Keratinocyte (primary cell): ENCODE measurements at regions not wholly inside any gene's neighbourhood (a gene's known extent, or its start where the extent isn't known, plus 50 kb on each side); places are given as distances from the start of the nearest gene placed in this dataset.

Source experiments
- DNase-seq: peaks from one replicate; pipeline ENCODE4 v3.0.0-alpha.2; 2011; ENCODE audit warnings: low read depth, missing footprints, low spot score
- FAIRE-seq: peaks from 2 replicates; lab custom pipeline; 2011; peaks lifted over from hg19 to GRCh38; lab: Jason Lieb, UNC
- H2AFZ ChIP-seq: 2 replicates; pipeline ENCODE4 v1.6.0; 2012; ENCODE audit warnings: low read length, control low read depth, inconsistent platforms; ENCODE audit not compliant: control insufficient read depth
- H3K27ac ChIP-seq: 2 replicates; pipeline ENCODE4 v1.5.1; 2011; ENCODE audit warnings: low read length; ENCODE audit not compliant: control insufficient read depth, insufficient read depth
- H3K27me3 ChIP-seq: 3 replicates; pipeline ENCODE4 v1.6.0; 2011; ENCODE audit warnings: low read length; ENCODE audit not compliant: control insufficient read depth, insufficient read depth; ENCODE audit errors: extremely low read depth
- H3K36me3 ChIP-seq, 2 experiments: 2 replicates in 1 of 2; 3 replicates in 1 of 2; pipeline ENCODE4 v1.5.1; 2011; ENCODE audit warnings: low read length in 2 of 2, mild to moderate bottlenecking in 1 of 2; ENCODE audit not compliant: control insufficient read depth in 2 of 2, insufficient read depth in 2 of 2; ENCODE audit errors: extremely low read depth in 1 of 2
- H3K4me1 ChIP-seq: 3 replicates; pipeline ENCODE4 v1.5.1; 2011; ENCODE audit warnings: low read length; ENCODE audit not compliant: control insufficient read depth, insufficient read depth; ENCODE audit errors: extremely low read depth
- H3K4me2 ChIP-seq: 3 replicates; pipeline ENCODE4 v1.6.0; 2011; ENCODE audit warnings: low read depth, low read length; ENCODE audit not compliant: control insufficient read depth, insufficient read depth; ENCODE audit errors: extremely low read depth
- H3K4me3 ChIP-seq, 3 experiments: fragments of 200-600 bp in 1 of 3; sonication (generic) in 1 of 3; 2 replicates in 2 of 3; 3 replicates in 1 of 3; pipeline ENCODE4 v1.5.1; 2011 to 2016; ENCODE audit warnings: low read length in 3 of 3, mild to moderate bottlenecking in 3 of 3, control low read depth in 2 of 3, inconsistent platforms in 1 of 3, low read depth in 1 of 3, mixed read lengths in 1 of 3, mixed run types in 1 of 3, moderate library complexity in 1 of 3; ENCODE audit not compliant: control insufficient read depth in 2 of 3, insufficient read depth in 2 of 3; ENCODE audit errors: extremely low read depth in 1 of 3
- H3K79me2 ChIP-seq: 2 replicates; pipeline ENCODE4 v1.6.0; 2012; ENCODE audit warnings: low read length; ENCODE audit not compliant: control insufficient read depth, insufficient read depth
- H3K9ac ChIP-seq: 3 replicates; pipeline ENCODE4 v1.6.0; 2011; ENCODE audit warnings: low read length; ENCODE audit not compliant: control insufficient read depth, insufficient read depth; ENCODE audit errors: extremely low read depth
- H3K9me1 ChIP-seq: 3 replicates; pipeline ENCODE4 v1.6.0; 2011; ENCODE audit warnings: low read length; ENCODE audit not compliant: control insufficient read depth, insufficient read depth; ENCODE audit errors: extremely low read depth
- H3K9me3 ChIP-seq: 2 replicates; pipeline ENCODE4 v1.5.1; 2012; ENCODE audit warnings: low read depth, low read length; ENCODE audit not compliant: control insufficient read depth
- H4K20me1 ChIP-seq: 3 replicates; pipeline ENCODE4 v1.6.0; 2011; ENCODE audit warnings: low read length; ENCODE audit not compliant: control insufficient read depth, insufficient read depth; ENCODE audit errors: extremely low read depth
- EZH2 ChIP-seq: IDR thresholded peaks from one replicate; pipeline ENCODE4 v1.6.1; 2012; ENCODE audit warnings: inconsistent platforms, mild to moderate bottlenecking, low read length, moderate library complexity
- dilution Hi-C: fragments of 300-500 bp; cut with MboI; formaldehyde crosslinking; loops from one replicate; pipeline ENCODE4 v1.7.0; 2020; ENCODE audit warnings: low sequenced_read_pairs; ENCODE audit not compliant: extremely low pct_ligation_motif_present
- TF ChIP-seq, protein P1 (sequence below), 3 experiments: IDR thresholded peaks in 1 of 3; conservative IDR thresholded peaks in 1 of 3; optimal IDR thresholded peaks in 1 of 3; 2 replicates in 2 of 3; 3 replicates in 1 of 3; pipeline versions ENCODE3 to v1.5.1; 2011; ENCODE audit warnings: low read length in 3 of 3, mild to moderate bottlenecking in 3 of 3, moderate library complexity in 2 of 3, control low read depth in 1 of 3, inconsistent platforms in 1 of 3; ENCODE audit not compliant: insufficient read depth in 2 of 3; ENCODE audit errors: extremely low read depth in 1 of 3

DNA sequence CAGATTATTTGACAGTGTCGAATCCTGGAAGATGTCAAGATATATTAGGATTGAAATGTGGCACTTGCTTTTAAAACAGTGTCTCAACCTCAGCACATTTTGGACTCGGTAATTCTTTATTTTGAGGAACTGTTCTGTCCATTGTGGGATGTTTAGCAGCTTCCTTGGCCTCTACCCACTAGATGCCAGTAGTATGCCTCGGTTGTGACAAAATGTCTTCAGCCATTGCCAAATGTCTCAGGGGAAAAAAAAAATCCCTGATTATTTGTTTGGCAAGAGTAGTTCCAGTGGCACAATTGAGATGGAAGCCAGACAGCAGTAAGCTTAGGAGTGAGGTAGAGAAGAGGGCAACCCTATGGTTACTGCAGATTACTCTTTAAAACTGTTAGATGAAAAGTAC, 694.5 kb upstream of the RIOK2 start:
- H3K4me3 ChIP-seq = no peak overlapping the region
- no peak overlapping the region for H3K4me2 ChIP-seq
- dilution Hi-C loops = no loop called here
- no peaks in the 10 kb centered on the region for H3K79me2 ChIP-seq
- FAIRE-seq = no peak
- TF ChIP-seq, protein P1, sequence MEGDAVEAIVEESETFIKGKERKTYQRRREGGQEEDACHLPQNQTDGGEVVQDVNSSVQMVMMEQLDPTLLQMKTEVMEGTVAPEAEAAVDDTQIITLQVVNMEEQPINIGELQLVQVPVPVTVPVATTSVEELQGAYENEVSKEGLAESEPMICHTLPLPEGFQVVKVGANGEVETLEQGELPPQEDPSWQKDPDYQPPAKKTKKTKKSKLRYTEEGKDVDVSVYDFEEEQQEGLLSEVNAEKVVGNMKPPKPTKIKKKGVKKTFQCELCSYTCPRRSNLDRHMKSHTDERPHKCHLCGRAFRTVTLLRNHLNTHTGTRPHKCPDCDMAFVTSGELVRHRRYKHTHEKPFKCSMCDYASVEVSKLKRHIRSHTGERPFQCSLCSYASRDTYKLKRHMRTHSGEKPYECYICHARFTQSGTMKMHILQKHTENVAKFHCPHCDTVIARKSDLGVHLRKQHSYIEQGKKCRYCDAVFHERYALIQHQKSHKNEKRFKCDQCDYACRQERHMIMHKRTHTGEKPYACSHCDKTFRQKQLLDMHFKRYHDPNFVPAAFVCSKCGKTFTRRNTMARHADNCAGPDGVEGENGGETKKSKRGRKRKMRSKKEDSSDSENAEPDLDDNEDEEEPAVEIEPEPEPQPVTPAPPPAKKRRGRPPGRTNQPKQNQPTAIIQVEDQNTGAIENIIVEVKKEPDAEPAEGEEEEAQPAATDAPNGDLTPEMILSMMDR (optimal IDR thresholded peaks at IDR 0.05 in 1 of 3, IDR thresholded peaks at IDR 0.05 in 1 of 3, conservative IDR thresholded peaks at IDR 0.05 in 1 of 3; ENCODE audit: extremely low read depth in 1 of 3, insufficient read depth in 2 of 3, low read length in 3 of 3) = peak in 1 of 3 experiments; percentile 19
- TF ChIP-seq EZH2 = no peak
- H3K9me1 ChIP-seq = no peaks in the 10 kb centered on the region
- H4K20me1 ChIP-seq = no peaks in the 10 kb centered on the region
- DNase-seq = no peak
- no peak overlapping the region for H3K9ac ChIP-seq
- no peaks in the 10 kb centered on the region for H3K27me3 ChIP-seq
- H2AFZ ChIP-seq = no peak overlapping the region
- no peaks in the 10 kb centered on the region for H3K4me1 ChIP-seq
- H3K27ac ChIP-seq = no peak overlapping the region
- no peaks in the 10 kb centered on the region for H3K36me3 ChIP-seq
- H3K9me3 ChIP-seq = no peaks in the 10 kb centered on the region

DNA sequence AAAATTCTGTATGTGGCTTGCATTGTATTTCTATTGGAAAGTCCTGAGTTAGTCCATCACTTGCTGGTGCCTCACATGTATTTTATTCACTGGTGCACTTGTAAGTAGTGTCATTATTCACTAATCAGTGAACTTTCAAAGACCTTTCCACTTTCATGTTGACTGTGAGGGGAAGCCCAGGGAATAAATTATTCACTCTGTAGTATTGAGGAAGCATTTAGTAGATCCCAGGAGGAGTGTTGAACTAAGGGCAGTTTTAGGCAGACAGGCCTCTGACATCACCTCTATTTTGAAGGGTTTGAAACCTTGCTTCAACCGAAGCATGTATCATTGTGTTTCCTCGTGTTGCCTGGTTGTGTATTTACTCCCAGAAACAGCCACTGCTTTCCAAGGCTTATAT, 705.4 kb upstream of the RIOK2 start:
- Histone ChIP-seq H3K9me1 (no peaks in the 10 kb centered on the region), H4K20me1 (no peaks in the 10 kb centered on the region), H3K4me2 (no peak overlapping the region), H2AFZ (no peak overlapping the region), H3K9ac (no peak overlapping the region), H3K36me3 (no peaks in the 10 kb centered on the region), H3K4me3 (no peak overlapping the region), H3K27me3 (no peaks in the 10 kb centered on the region), H3K27ac (no peak overlapping the region), H3K9me3 (no peaks in the 10 kb centered on the region), H3K4me1 (no peaks in the 10 kb centered on the region), H3K79me2 (no peaks in the 10 kb centered on the region)
- FAIRE-seq = no peak
- DNase-seq = no peak
- dilution Hi-C loops = no loop called here
- TF ChIP-seq, protein P1 (optimal IDR thresholded peaks at IDR 0.05 in 1 of 3, IDR thresholded peaks at IDR 0.05 in 1 of 3, conservative IDR thresholded peaks at IDR 0.05 in 1 of 3; ENCODE audit: extremely low read depth in 1 of 3, insufficient read depth in 2 of 3, low read length in 3 of 3) = no peak
- no peak for TF ChIP-seq EZH2
